HG03066 (cell line): ENCODE measurements at regions not wholly inside any gene's neighbourhood (a gene's known extent, or its start where the extent isn't known, plus 50 kb on each side); places are given as distances from the start of the nearest gene placed in this dataset.

Source experiments
- ATAC-seq: cut with Tn5 transposase; IDR thresholded peaks from one replicate; pipeline ENCODE4 v1.9.1; 2021; ENCODE audit warnings: low read depth; ENCODE audit not compliant: unreplicated experiment

- ATAC-seq, result no peak
These were observed 159.7 kb upstream of the AGAP1 start for GRCh38 chr2:235334179-235334578.

GRCh38 chr2:235343156-235343774 is 150.6 kb upstream of the AGAP1 start:
- ATAC-seq, result no peak

- ATAC-seq, result no peak
These were observed 150.0 kb upstream of the AGAP1 start for GRCh38 chr2:235343869-235344268.

GRCh38 chr2:235345745-235346144 is 148.1 kb upstream of the AGAP1 start:
- no peak for ATAC-seq

GRCh38 chr2:235347691-235348090 is 146.2 kb upstream of the AGAP1 start:
- no peak for ATAC-seq

GRCh38 chr2:235348329-235348728 is 145.5 kb upstream of the AGAP1 start:
- no peak for ATAC-seq

- ATAC-seq, result no peak
These were observed 143.6 kb upstream of the AGAP1 start for GRCh38 chr2:235350234-235350633.

- no peak for ATAC-seq
These were observed 141.3 kb upstream of the AGAP1 start for GRCh38 chr2:235352541-235352940.

- ATAC-seq, result no peak
These were observed 136.0 kb upstream of the AGAP1 start for GRCh38 chr2:235357881-235358280.

- no peak for ATAC-seq
These were observed 134.8 kb upstream of the AGAP1 start for GRCh38 chr2:235358981-235359471.

GRCh38 chr2:235360446-235360845 is 133.4 kb upstream of the AGAP1 start:
- ATAC-seq, result no peak

- ATAC-seq, result no peak
These were observed 128.1 kb upstream of the AGAP1 start for GRCh38 chr2:235365743-235366142.

GRCh38 chr2:235366390-235366789 is 127.5 kb upstream of the AGAP1 start:
- no peak for ATAC-seq

- ATAC-seq, result no peak
These were observed 127.0 kb upstream of the AGAP1 start for GRCh38 chr2:235366807-235367206.

- no peak for ATAC-seq
These were observed 122.8 kb upstream of the AGAP1 start for GRCh38 chr2:235371018-235371417.

- ATAC-seq, result no peak
These were observed 120.7 kb upstream of the AGAP1 start for GRCh38 chr2:235373171-235373570.

- no peak for ATAC-seq
These were observed 116.7 kb upstream of the AGAP1 start for GRCh38 chr2:235377176-235377575.

- no peak for ATAC-seq
These were observed 115.6 kb upstream of the AGAP1 start for GRCh38 chr2:235378246-235378645.

GRCh38 chr2:235378944-235379343 is 114.9 kb upstream of the AGAP1 start:
- no peak for ATAC-seq

GRCh38 chr2:235381261-235381912 is 112.5 kb upstream of the AGAP1 start:
- ATAC-seq, result no peak

- no peak for ATAC-seq
These were observed 111.7 kb upstream of the AGAP1 start for GRCh38 chr2:235382179-235382578.

- ATAC-seq, result no peak
These were observed 111.2 kb upstream of the AGAP1 start for GRCh38 chr2:235382601-235383000.
